ENCODE measurements at regions not wholly inside any gene's neighbourhood (a gene's known extent, or its start where the extent isn't known, plus 50 kb on each side); places are given as distances from the start of the nearest gene placed in this dataset.

- no peak for TF ChIP-seq CTCF (IDR thresholded peaks at IDR 0.05; ENCODE audit: extremely low read depth in 1 of 2, insufficient read depth in 1 of 2, low read depth in 1 of 2, low read length in 2 of 2)
- no peak for TF ChIP-seq EZH2 (IDR thresholded peaks at IDR 0.05; ENCODE audit: borderline replicate concordance, low read depth, low read length, severe bottlenecking)
- no peak for TF ChIP-seq POLR2AphosphoS5 (IDR thresholded peaks at IDR 0.05; ENCODE audit: insufficient read depth, low read depth, low read length)
- TF ChIP-seq POLR2A (IDR thresholded peaks at IDR 0.05; ENCODE audit: low read depth, low read length), result no peak
- TF ChIP-seq GATA2 (IDR thresholded peaks at IDR 0.05; ENCODE audit: insufficient read depth, insufficient read length, low read depth, low read length), result no peak
- TF ChIP-seq, protein P1, sequence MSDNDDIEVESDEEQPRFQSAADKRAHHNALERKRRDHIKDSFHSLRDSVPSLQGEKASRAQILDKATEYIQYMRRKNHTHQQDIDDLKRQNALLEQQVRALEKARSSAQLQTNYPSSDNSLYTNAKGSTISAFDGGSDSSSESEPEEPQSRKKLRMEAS (IDR thresholded peaks at IDR 0.05; ENCODE audit: insufficient read depth, insufficient read length), result no peak
- TF ChIP-seq FOS (IDR thresholded peaks at IDR 0.05; ENCODE audit: borderline replicate concordance, insufficient read depth, low read length), result no peak
- TF ChIP-seq JUN (IDR thresholded peaks at IDR 0.05; ENCODE audit: borderline replicate concordance, insufficient read depth, insufficient read length, low read depth), result no peak
These were observed 491.9 kb downstream of the SIPA1L2 start for GRCh38 chr1:232138044-232138443.

Data from endothelial cell of umbilical vein (primary cell).